ENCODE measurements at regions not wholly inside any gene's neighbourhood (a gene's known extent, or its start where the extent isn't known, plus 50 kb on each side); places are given as distances from the start of the nearest gene placed in this dataset.

- TF ChIP-seq, protein P1, sequence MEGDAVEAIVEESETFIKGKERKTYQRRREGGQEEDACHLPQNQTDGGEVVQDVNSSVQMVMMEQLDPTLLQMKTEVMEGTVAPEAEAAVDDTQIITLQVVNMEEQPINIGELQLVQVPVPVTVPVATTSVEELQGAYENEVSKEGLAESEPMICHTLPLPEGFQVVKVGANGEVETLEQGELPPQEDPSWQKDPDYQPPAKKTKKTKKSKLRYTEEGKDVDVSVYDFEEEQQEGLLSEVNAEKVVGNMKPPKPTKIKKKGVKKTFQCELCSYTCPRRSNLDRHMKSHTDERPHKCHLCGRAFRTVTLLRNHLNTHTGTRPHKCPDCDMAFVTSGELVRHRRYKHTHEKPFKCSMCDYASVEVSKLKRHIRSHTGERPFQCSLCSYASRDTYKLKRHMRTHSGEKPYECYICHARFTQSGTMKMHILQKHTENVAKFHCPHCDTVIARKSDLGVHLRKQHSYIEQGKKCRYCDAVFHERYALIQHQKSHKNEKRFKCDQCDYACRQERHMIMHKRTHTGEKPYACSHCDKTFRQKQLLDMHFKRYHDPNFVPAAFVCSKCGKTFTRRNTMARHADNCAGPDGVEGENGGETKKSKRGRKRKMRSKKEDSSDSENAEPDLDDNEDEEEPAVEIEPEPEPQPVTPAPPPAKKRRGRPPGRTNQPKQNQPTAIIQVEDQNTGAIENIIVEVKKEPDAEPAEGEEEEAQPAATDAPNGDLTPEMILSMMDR (IDR thresholded peaks at IDR 0.05) = no peak
- TF ChIP-seq POLR2A (IDR thresholded peaks at IDR 0.05) = no peak
Observed at GRCh38 chr14:97846156-97846555, 1049.0 kb downstream of the VRK1 start.
